Activated CD4-positive, CD25-positive, alpha-beta regulatory T cell treated with anti-CD3 and anti-CD28 coated beads, Interleukin-2, amount 50 U/mL, for 72 hours (primary cell): ENCODE measurements at regions not wholly inside any gene's neighbourhood (a gene's known extent, or its start where the extent isn't known, plus 50 kb on each side); places are given as distances from the start of the nearest gene placed in this dataset.

ENCODE experiments used
- DNase-seq: peaks from one replicate; pipeline ENCODE4 v3.0.0; 2021

DNA sequence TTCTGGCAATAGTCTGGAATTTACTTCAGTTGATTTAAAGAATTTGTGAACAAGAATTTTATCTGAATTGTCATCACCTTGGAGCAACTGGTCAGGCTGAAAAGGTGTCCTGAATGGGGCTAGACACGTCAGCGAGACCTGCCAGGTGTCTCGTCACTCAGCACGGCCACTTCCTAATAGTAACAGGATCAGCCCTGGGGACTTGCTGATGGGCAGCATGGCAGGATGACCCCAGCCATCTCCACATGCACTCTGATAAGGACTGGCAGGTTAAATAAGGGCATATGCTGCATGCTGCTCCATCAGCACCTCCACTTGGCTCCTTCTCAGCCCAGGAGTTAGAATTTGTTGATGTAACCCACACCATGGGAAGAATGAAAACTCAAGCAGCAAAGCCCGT is 224.2 kb downstream of the FOXO1 start:
- DNase-seq, result no peak

DNA sequence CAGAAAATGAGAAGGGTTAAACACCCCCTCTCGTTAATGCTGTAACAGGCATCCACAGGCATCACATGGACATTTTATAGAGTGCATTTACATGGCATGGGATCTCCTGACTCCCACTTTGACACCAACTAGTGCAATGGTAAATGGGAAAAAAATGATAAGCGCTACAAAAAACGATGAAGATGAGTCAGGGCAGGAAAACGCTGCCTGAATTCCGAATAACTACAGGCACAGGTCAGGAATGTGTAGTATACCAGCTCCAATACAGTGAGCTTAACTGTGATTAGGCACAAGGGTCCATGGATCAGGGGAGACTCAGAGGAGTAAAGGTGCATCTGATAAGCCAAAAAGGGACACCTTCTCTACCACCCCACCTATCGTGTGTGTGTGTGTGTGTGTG is 223.6 kb downstream of the FOXO1 start:
- DNase-seq, result no peak

DNA sequence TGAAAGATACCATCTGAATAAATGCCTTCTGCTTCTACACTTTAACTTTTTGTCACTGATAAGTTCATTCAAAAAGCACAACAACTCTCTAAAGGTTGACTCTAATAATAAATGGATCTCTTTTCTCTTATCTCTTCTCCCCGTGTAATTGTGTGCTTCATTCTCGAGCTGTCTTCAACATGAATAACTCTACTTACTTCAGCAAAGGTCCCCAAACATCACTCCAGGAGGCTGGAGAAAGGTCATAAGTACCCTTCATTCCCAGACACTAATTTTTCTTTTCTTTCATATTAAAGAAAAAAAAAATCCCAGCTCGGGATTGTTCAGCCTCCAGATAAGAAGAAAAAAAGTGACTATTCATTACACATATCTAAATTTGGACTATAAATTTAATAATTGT is 222.2 kb downstream of the FOXO1 start:
- DNase-seq, result no peak

GRCh38 chr13:40445557-40445990 is 220.9 kb downstream of the FOXO1 start:
- DNase-seq, result no peak

GRCh38 chr13:40446365-40446764 is 220.1 kb downstream of the FOXO1 start:
- DNase-seq, result no peak

GRCh38 chr13:40447857-40448256 is 218.6 kb downstream of the FOXO1 start:
- DNase-seq, result no peak

GRCh38 chr13:40452038-40452666 is 214.3 kb downstream of the FOXO1 start:
- DNase-seq, result no peak

DNA sequence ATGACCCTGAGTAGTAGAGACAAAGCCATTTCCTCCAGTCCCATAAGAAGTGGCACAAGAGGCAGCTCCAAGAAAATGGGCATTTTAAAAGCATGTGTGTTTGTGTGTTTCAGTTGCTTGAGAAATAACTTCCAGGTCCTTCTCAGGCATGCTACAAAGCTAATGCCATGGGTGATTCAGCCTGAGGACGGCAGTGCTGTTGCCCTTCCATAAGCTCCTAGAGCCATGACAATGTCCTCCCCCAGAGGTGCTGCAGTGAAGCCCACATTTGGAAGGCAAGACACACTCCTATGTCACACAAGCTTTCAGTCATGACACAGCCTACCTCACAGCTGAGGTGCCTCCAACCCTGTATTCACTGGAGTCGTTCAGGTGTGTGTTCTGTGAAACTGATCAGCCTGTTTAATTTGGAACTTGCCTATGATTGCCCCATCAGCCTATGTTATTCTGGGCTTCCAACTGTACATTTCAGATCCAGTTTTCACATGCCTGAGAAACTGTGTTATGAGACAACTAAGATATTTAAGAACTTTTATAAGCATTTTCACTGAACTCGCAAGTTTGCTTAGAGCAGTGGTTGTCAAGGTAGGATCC is 213.6 kb downstream of the FOXO1 start:
- DNase-seq, result no peak

DNA sequence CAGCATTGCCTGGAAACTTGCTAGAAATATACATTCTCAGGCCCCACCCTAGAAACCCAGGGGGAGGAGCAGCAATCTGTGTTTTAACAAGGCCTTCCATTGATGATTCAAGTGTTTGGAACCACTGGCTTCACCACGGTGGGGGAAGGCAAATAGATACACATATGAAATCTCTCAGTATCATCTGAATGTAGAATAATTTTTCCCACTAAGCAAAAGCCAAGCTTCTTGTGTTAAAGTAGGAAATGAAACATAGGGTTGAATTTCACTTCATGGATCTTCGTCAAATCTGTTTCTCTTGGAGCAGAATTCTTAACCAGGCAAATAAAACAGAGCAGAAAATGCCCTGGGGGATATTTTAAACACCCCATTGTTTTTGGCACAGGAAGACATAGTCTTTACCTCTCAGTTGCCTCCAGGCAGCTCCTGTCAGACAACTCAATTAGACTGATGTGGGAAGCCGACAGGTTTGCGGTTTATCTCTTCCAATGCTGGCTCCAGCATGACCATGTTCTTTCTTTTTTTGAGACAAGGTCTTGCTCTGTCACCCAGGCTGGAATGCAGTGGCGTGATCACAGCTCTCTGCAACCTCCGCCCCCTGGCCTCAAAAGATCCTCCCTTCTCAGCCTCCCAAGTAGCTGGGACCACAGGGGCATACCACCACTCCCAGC is 213.0 kb downstream of the FOXO1 start:
- no peak for DNase-seq

DNA sequence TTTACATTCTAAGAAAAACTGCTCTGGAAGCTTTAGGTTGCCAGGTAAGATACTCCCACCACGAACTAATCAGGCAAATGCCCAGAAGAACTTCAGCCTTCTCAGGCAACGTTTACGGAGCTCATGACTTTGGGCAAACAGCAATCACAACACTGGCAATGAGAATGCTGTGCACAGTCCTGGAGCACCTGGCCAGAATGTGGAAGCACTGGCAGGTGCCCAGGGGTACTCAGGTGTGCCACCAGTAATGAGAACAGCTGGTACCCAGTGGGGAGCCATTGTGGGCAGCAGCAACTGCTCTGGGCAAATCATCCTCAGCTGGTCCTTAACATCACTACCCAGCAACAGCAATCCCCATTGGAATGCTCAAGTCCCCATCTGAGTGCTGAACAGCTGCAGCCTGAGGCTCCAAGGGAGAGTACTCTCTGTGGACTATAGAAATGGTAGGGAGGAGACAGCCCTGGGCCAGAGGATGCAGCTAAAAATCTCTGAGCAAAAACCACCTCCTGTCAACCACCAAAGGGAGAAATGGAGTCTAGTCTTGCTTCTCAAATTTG is 210.0 kb downstream of the FOXO1 start:
- no peak for DNase-seq

- DNase-seq, result no peak
Measured at GRCh38 chr13:40456979-40457553, 209.4 kb downstream of the FOXO1 start.

- DNase-seq, result no peak
Measured at GRCh38 chr13:40457929-40458719, 208.3 kb downstream of the FOXO1 start.

DNA sequence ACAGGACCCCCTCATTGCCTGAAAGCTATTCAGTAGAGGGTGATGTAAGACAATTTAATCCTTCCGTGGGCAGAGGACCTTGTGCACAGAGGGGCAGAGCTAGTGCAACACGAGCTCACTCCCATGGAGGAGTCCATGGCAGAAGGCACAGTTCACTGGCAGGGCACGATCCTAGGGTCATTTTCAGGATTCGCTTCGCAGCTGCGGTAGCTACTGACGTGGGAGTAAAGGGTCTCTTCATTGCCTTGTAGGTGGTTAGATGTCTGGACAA is 207.8 kb downstream of the FOXO1 start:
- no peak for DNase-seq

GRCh38 chr13:40460116-40460515 is 206.3 kb downstream of the FOXO1 start:
- DNase-seq, result no peak

DNA sequence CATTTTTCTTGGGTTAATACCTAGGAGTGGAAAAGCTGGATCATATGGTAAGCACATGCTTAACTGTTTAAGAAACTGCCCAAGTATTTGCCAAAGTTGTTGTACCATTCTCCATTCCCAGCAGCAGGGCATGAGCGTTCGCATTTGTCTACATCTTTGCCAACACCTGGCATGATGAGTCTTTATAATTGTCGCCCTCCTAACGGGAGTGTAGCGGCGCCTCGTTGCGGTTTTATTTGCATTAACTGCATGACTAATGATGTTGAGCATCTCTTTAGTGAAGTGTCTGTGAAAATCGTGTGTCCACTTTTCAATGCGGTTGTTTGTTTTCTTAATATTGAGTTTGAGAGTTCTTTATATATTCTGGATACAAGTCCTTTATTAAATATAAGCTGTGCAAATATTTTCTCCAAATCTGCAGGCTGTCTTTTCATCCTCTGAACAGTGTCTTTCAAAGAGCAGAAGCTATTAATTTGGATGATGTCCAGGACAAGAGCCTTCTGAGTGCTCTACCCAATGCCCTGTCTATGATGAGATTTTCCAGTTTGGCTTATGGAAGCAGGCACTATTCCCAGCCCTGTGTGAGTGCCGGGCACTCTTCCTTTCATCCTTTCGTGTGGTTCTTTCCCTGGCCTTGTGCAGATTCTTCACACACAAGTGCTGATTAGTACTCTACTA is 202.0 kb downstream of the FOXO1 start:
- DNase-seq, result no peak

GRCh38 chr13:40465015-40465390 is 201.4 kb downstream of the FOXO1 start:
- DNase-seq, result no peak

GRCh38 chr13:40466272-40466671 is 200.2 kb downstream of the FOXO1 start:
- DNase-seq, result no peak

DNA sequence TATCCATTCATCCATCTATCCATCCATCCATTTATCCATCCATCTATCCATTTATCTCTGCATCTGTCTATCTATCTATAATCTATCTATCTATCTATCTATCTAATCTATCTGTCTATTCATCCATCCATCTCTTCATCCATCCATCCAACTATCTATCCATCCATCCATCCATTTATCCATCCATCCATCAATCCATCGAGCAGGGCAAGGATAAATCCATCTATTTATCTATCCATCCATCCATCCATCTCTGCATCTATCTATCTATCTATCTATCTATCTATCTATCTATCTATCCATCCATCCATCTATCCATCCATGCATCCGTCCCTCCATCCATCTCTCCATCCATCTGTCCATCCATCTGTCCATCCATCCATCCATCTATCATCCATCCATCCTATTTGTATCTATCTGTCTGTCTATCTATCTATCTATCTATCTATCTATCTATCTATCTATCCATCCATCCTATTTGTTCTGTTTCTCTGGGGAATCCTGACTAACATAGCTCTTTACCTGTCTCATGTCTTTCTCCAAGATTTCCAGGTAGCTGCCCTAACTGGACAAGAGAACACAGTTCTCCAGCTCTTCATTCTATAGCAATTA is 198.1 kb downstream of the FOXO1 start:
- DNase-seq, result no peak

DNA sequence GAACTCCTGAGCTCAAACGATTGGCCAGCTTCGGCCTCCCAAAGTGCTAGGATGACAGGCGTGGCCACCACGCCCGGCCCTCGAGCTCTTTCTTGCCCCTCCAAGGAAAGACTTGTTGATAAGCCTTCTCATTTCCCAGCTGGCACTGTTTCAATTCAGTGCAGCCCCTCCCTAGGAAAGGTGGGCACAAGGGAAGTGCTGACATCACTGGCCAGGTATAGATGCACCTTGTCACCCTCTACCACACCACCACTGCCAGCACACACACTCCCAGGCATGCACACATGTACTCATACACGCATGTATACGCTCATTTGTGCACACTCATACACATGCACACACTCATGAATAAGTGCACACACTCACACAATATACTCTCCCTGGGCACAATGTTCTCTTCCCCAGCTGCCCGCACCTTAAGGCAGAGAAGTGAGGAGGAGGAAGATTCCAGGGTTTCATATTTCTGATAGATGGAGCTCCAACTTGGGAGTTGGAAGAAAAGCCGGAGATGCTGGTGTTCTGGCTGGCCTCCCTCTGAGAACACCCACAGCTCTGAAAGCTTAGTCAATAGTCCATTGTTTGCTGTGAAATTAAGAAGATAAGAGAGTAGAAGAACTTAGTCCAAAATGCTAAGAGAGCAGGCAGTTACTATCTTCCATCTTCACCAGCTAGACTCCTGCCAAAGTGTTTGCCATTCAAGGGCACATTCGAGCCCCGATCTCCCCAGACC is 196.7 kb downstream of the FOXO1 start:
- DNase-seq, result no peak

- no peak for DNase-seq
Measured at GRCh38 chr13:40470660-40471059, 195.8 kb downstream of the FOXO1 start.

DNA sequence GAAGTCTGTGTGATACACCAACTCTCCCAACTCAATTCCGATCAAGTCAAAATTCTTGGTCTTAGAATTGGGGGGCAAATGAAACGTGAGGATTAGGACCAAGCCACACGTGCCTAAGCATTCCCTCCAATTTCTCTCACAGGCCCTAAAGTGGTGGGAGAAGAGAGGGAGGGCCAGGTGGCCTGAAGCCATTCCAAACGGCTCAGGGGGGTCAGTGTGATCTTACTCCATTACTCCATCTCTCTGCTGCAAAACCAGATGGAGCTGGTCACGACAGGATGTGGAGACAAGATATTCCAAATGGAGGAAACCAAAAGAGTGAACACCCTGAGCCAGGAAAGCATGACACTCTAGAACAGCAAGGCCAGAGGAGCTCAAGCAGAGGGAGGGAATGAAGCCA is 195.4 kb downstream of the FOXO1 start:
- no peak for DNase-seq

GRCh38 chr13:40471911-40472310 is 194.5 kb downstream of the FOXO1 start:
- DNase-seq, result no peak
